ENCODE measurements at regions not wholly inside any gene's neighbourhood (a gene's known extent, or its start where the extent isn't known, plus 50 kb on each side); places are given as distances from the start of the nearest gene placed in this dataset.

- DNase-seq (ENCODE audit: low read depth), result no peak
Measured at GRCh38 chr10:91691981-91692380, 59.1 kb upstream of the PPP1R3C start.

DNA sequence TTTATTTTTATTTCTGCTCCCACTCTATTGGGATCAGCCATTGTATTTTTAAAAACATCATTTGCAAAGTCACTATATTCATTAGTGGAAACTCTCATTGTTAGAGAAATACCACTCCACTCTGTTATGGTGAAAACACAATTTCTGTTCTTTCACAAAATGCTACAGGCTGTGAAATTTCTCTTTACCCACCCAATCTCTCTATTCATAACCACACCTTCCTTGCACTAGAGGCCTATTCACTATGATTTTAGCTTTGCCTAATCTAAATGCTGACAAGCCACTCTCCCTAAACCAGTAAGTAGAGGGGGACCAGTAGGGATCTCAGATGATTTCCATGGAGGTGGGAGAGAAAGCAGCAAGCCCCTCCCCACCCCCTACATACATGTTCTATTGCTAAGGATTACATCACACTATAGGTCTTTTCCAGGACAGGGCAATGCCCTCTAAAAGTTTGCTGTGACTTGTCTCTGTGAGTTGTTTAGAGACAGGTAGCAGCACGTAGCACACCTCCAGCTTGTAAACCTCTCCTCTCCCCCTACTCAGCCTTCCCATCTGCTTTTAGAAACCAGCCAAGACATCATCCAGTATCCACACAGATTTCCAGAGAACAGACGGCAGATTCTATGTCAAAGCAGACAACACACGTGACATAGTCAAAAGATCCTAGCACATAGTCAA, 58.3 kb upstream of the PPP1R3C start:
- no peak for DNase-seq (ENCODE audit: low read depth)

GRCh38 chr10:91690412-91690811, 57.5 kb upstream of the PPP1R3C start:
- DNase-seq (ENCODE audit: low read depth), result no peak

GRCh38 chr10:91689731-91690168, 56.9 kb upstream of the PPP1R3C start:
- peak; percentile 47 for DNase-seq (ENCODE audit: low read depth)

GRCh38 chr10:91684841-91685240, 52.0 kb upstream of the PPP1R3C start:
- no peak for DNase-seq (ENCODE audit: low read depth)

GRCh38 chr10:91683975-91684374, 51.1 kb upstream of the PPP1R3C start:
- peak; percentile 58 for DNase-seq (ENCODE audit: low read depth)

- no peak for DNase-seq (ENCODE audit: low read depth)
Measured at GRCh38 chr10:91682912-91683311, 50.0 kb upstream of the PPP1R3C start.

Measured in GM04504 (cell line).